K562 (cell line): ENCODE measurements at regions not wholly inside any gene's neighbourhood (a gene's known extent, or its start where the extent isn't known, plus 50 kb on each side); places are given as distances from the start of the nearest gene placed in this dataset.

Source experiments
- FOS ChIP-seq: IDR thresholded peaks from 3 replicates; pipeline ENCODE4 v1.6.1; 2011; ENCODE audit not compliant: insufficient read length; ENCODE audit errors: extremely low read depth
- TF ChIP-seq, protein P1 (sequence below), 3 experiments: IDR thresholded peaks in 2 of 3; conservative IDR thresholded peaks in 1 of 3; 2 replicates each; pipeline ENCODE4 v1.5.1; 2011 to 2012; ENCODE audit warnings: low read length in 3 of 3, mild to moderate bottlenecking in 3 of 3, control low read depth in 2 of 3, improper control_type of control experiment in 1 of 3, inconsistent platforms in 1 of 3, low read depth in 1 of 3, mixed read lengths in 1 of 3, moderate library complexity in 1 of 3; ENCODE audit not compliant: insufficient read depth in 2 of 3

DNA sequence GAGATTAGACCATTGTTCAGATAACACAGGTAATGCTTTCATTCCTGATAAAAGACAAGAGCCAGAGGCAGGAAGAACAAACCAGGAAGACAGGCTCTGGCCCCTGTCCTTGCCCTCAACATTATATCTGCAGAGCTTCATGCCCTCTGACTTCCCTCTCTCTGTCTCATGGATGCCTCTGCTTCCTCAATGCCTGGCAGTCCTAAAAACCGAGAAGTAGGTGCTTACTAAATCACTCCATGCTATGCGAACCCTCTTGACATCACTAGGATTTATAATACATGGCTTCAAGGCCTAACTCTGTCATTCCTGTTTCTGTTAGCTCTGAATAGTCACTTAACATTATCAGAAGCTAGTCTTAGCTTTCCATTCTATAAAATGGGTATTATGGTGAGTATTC, 117.8 kb downstream of the TLR4 start:
- no peak for TF ChIP-seq FOS
- TF ChIP-seq, protein P1, sequence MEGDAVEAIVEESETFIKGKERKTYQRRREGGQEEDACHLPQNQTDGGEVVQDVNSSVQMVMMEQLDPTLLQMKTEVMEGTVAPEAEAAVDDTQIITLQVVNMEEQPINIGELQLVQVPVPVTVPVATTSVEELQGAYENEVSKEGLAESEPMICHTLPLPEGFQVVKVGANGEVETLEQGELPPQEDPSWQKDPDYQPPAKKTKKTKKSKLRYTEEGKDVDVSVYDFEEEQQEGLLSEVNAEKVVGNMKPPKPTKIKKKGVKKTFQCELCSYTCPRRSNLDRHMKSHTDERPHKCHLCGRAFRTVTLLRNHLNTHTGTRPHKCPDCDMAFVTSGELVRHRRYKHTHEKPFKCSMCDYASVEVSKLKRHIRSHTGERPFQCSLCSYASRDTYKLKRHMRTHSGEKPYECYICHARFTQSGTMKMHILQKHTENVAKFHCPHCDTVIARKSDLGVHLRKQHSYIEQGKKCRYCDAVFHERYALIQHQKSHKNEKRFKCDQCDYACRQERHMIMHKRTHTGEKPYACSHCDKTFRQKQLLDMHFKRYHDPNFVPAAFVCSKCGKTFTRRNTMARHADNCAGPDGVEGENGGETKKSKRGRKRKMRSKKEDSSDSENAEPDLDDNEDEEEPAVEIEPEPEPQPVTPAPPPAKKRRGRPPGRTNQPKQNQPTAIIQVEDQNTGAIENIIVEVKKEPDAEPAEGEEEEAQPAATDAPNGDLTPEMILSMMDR (IDR thresholded peaks at IDR 0.05 in 2 of 3, conservative IDR thresholded peaks at IDR 0.05 in 1 of 3; ENCODE audit: insufficient read depth in 2 of 3, low read depth in 1 of 3, low read length in 3 of 3) = no peak
